ENCODE measurements at regions not wholly inside any gene's neighbourhood (a gene's known extent, or its start where the extent isn't known, plus 50 kb on each side); places are given as distances from the start of the nearest gene placed in this dataset.

DNA sequence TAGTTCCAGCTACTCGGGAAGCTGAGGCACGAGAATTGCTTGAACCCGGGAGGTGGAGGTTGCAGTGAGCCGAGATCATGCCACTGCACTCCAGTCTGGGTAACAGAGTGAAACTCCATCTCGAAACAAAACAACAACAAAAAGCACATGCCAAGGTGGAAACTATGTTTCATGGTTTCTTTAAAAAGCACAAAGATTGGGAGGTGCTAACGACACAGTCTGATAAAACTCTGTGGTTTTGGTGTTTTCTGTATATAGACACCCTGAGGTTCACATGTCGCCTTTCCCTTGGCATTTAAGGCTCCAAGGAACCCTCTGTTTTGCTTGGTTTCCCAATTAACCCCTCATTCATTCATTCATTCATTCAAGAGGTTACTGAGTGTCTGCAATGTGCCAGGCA, 253.4 kb upstream of the SULF2 start:
- TF ChIP-seq, protein P1, sequence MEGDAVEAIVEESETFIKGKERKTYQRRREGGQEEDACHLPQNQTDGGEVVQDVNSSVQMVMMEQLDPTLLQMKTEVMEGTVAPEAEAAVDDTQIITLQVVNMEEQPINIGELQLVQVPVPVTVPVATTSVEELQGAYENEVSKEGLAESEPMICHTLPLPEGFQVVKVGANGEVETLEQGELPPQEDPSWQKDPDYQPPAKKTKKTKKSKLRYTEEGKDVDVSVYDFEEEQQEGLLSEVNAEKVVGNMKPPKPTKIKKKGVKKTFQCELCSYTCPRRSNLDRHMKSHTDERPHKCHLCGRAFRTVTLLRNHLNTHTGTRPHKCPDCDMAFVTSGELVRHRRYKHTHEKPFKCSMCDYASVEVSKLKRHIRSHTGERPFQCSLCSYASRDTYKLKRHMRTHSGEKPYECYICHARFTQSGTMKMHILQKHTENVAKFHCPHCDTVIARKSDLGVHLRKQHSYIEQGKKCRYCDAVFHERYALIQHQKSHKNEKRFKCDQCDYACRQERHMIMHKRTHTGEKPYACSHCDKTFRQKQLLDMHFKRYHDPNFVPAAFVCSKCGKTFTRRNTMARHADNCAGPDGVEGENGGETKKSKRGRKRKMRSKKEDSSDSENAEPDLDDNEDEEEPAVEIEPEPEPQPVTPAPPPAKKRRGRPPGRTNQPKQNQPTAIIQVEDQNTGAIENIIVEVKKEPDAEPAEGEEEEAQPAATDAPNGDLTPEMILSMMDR (IDR thresholded peaks at IDR 0.05; ENCODE audit: low read depth, low read length) = no peak
- no peak for TF ChIP-seq EZH2phosphoT487 (IDR thresholded peaks at IDR 0.05; ENCODE audit: low read depth)
